Renal cortex interstitium (tissue), 11 donors: ENCODE measurements at regions not wholly inside any gene's neighbourhood (a gene's known extent, or its start where the extent isn't known, plus 50 kb on each side); places are given as distances from the start of the nearest gene placed in this dataset.

Experiments
- DNase-seq, 11 donors: peaks; one replicate each; pipeline ENCODE4 v3.0.0-alpha.2; 2013; ENCODE audit warnings: low read depth in 9 of 11, low spot score in 4 of 11; ENCODE audit errors: extremely low read depth in 1 of 11

DNA sequence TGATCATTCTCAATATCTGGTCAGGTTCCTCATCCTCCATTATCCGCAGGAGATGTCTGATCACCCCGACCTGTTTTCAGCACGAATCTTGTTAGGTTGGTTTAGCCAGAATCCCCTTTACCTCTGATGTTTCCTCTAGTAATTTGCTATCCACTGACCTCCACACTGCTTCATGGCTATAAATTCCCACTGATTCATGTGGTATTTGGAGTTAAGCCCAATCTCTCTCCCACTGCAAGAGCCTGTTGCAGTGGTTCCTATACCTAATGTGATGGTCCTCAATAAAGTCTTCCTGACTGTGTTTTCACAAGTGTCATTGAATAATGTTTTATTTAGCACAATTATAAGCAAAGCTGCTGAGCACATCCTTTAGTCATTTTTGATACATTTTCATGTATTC lies 124.8 kb upstream of the CNTN3 start:
- no peak for DNase-seq

DNA sequence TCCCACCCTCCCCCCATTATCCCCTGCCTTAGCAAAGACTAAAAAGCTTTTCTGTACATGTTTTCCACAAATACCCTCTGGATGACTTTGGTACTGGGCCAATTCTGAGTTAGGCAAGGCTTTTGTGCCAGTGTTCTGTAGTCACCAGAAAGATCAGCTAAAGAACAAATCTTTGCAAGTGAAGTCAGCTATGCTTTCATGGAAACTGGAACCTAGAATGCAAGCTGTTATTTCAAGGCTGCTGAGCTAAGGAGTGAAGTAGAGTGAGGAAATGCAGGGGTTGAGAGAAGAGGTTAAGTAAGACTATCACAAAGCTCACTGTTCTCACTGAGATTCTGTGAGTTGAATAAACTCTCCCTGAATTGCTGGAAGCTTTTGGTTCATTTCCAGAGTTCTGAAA lies 107.8 kb upstream of the CNTN3 start:
- no peak for DNase-seq

DNA sequence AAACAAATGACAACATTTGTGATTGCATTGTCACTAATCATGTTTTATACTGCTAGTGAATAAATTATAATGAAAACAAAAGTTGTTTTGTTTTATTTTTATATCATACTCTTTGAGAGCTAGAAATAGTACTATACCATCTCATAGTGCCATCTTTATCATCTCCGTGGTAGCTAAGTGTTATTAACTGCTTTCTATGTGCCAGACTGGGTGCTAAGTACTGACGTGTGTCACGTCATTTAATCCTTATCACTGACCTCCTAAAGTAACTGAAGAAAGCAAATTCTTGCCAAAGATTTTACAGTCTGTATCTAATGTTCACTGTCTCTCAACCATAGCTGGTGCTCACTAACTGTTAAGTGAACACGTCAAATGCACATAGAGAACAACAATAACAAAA lies 99.5 kb upstream of the CNTN3 start:
- DNase-seq: no peak

DNA sequence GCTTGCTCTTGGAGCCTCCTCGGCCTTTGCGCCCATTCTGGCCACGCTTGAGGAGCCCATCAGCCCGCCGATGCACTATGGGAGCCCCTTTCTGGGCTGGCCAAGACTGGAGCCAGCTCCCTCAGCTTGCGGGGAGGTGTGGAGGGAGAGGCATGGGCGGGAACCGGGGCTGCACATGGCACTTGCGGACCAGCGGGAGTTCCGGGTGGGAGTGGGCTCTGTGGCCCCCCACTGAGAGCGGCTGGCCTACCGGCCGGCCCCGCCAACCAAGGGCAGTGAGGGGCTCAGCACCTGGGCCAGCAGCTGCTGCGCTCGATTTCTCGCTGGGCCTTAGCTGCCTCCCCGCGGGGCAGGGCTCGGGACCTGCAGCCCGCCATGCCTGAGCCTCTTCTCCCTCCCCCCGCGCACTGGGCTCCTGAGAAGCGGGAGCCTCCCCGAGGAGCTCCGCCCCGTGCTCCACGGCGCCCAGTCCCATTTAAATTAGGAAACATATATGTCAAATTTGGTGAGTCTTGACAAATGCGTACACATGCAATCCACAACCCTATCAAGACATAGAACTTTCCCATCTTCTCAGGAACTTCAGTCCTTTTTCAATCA lies 97.6 kb upstream of the CNTN3 start:
- no peak for DNase-seq

DNA sequence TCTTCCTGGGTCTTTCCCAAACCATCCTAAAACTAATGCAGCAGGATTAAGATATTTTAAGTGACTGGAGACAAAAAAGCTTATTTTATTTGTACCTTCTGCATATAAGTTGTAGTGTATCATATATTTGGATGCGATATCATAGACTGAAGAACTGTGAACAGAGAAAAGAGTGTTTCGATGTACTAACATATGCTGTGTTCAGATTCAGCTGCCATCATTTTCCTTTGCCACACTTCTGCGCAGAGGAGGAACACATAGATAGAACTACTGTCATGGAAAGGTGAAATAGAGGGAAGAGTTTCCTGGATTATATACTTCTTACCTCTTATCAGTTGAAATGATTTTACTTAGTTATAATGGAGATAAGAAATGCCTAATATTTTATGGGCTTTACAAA lies 95.5 kb upstream of the CNTN3 start:
- no peak for DNase-seq

DNA sequence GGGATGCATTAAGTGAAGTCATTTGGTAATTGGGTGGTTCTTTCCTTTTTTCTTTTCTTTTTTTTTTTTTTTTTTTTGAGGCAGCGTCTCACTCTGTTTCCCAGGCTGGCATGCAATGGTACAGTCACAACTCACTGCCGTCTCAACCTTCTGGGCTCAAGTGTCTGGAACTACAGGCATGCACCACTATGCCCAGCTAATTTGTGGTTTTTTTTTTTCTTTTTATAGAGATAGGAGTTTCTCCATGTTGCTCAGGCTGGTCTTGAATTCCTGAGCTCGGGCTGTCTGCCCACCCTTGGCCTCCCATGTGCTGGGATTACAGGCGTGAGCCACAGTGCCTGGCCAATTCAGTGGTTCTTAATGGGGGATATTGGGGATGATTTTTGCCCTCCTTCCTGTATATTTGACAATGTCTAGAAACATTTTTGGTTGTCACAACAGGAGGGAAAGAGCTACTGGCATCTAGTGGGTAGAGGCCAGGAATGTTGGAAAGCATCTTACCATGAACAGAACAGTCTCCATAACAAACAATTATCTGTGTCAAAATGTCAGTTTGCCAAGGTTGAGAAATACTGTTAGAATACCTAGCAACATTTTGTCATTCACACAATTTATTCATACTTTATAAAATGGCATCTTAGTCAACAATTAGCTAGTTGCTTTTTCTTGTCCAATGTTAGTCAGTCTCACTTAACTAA lies 79.4 kb upstream of the CNTN3 start:
- no peak for DNase-seq

DNA sequence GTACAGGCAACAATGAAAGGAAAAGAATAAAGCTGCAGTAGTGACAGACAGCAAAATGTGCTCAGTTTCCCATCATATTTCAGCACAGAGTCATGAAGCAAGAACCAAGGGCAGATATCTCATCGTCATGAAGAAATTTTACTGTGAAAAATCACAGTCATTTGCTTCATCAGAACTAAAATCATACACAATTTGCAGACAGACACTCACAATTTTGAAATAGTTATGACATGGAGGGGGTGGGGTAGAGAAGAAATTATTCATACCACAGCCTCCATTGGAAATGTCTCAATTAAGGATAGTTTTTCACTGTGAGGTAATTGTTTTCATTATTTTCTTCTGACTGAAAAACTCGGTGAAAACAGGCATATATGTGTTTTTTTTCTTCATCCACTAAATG lies 78.8 kb upstream of the CNTN3 start:
- DNase-seq: no peak

DNA sequence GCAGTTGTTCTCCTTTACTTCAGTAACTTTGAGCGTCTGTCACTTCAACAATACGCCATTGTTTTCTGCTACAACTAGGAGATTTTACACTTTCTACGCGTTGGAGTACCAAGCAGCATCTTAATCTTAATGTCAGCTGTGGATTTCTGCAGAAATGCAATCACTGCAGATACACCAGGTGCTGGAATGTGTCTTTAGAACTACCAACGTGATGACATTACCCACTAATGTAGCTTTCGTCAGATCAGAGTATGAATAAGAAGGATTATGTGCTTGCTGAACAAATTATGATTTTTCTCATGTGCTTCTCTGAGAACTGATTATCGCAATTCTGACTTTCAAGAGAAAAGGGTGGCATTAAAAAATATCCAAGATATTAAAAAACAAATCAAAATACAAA lies 77.5 kb upstream of the CNTN3 start:
- no peak for DNase-seq

DNA sequence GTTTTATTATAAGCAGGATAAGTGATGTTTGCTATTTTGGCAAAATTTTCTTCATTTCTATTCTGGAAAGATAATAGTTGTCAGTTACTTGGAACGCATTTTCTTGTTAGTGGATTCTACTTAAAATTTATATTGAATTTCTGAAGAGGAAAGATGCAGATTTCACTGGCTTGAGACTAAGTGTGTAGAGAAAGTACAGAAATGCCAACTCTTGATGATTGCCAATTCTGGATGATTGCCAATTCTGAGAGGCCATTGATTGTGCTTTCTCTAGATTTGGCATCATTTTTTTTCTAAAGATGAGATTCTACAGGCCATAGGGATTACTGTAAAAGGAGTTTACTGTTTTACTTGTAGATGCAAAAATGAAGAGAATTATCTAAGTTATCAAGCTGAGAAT lies 58.9 kb upstream of the CNTN3 start:
- DNase-seq: no peak

DNA sequence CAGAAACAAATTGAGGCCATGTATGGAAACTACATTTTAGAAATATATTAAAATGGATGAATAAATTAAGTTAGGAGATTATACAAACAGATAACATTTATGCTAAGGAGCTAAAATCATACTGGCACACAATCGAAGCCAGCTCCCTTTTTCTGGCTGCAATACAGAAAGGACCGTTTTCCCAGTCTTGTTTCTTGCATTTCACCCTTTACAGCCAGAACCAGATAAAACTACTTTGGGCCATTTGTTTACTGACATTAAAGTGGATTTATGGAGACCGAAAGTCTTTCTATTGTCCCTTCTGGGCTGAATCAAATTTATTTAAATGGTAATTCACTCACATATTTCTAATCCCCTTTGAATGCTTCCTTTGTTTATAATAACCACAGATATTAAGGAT lies 50.1 kb upstream of the CNTN3 start:
- no peak for DNase-seq
